Trophoblast cell (in vitro differentiated cells and primary cell): ENCODE measurements at regions not wholly inside any gene's neighbourhood (a gene's known extent, or its start where the extent isn't known, plus 50 kb on each side); places are given as distances from the start of the nearest gene placed in this dataset.

Source experiments
- DNase-seq, 2 donors: peaks; one replicate each; pipeline ENCODE4 v3.0.0-alpha.2; 2016
- H2AFZ ChIP-seq: 2 replicates; pipeline ENCODE4 v1.6.1; 2013; ENCODE audit warnings: low read length, moderate library complexity, mild to moderate bottlenecking; ENCODE audit not compliant: insufficient read depth, poor library complexity
- H2AK5ac ChIP-seq: 2 replicates; pipeline ENCODE4 v1.6.1; 2013; ENCODE audit warnings: mild to moderate bottlenecking, low read length
- H2BK120ac ChIP-seq: 2 replicates; pipeline ENCODE4 v1.6.1; 2013; ENCODE audit warnings: low read length, mild to moderate bottlenecking, moderate library complexity; ENCODE audit not compliant: insufficient read depth, poor library complexity
- H2BK12ac ChIP-seq: 2 replicates; pipeline ENCODE4 v1.6.1; 2013; ENCODE audit warnings: mild to moderate bottlenecking, low read length, moderate library complexity
- H2BK5ac ChIP-seq: 2 replicates; pipeline ENCODE4 v1.6.1; 2013; ENCODE audit warnings: low read length, low read depth, moderate library complexity, mild to moderate bottlenecking; ENCODE audit not compliant: poor library complexity
- H3K14ac ChIP-seq: 2 replicates; pipeline ENCODE4 v1.6.1; 2013; ENCODE audit warnings: mild to moderate bottlenecking, low read length
- H3K18ac ChIP-seq: 2 replicates; pipeline ENCODE4 v1.6.1; 2013; ENCODE audit warnings: mild to moderate bottlenecking, low read length
- H3K23ac ChIP-seq: 2 replicates; pipeline ENCODE4 v1.6.1; 2013; ENCODE audit warnings: low read length
- H3K27ac ChIP-seq: 2 replicates; pipeline ENCODE4 v1.5.1; 2013; ENCODE audit warnings: low read depth, mild to moderate bottlenecking, inconsistent platforms, low read length, moderate library complexity
- H3K27me3 ChIP-seq: 2 replicates; pipeline ENCODE4 v1.6.1; 2013; ENCODE audit warnings: inconsistent platforms, mild to moderate bottlenecking, low read length, moderate library complexity; ENCODE audit not compliant: insufficient read depth
- H3K36me3 ChIP-seq, 2 experiments: 1 replicate in 1 of 2; 2 replicates in 1 of 2; pipeline ENCODE4 v1.6.1; 2013; ENCODE audit warnings: low read length in 2 of 2, mild to moderate bottlenecking in 2 of 2, moderate library complexity in 1 of 2; ENCODE audit not compliant: insufficient read depth in 2 of 2, control insufficient read depth in 1 of 2
- H3K4ac ChIP-seq: 2 replicates; pipeline ENCODE4 v1.6.1; 2013; ENCODE audit warnings: low read depth, mild to moderate bottlenecking, low read length, moderate library complexity
- H3K4me1 ChIP-seq, 2 experiments: 1 replicate in 1 of 2; 2 replicates in 1 of 2; pipeline ENCODE4 v1.6.1; 2013; ENCODE audit warnings: low read length in 2 of 2, mild to moderate bottlenecking in 2 of 2, moderate library complexity in 1 of 2; ENCODE audit not compliant: insufficient read depth in 2 of 2, control insufficient read depth in 1 of 2
- H3K4me2 ChIP-seq: 2 replicates; pipeline ENCODE4 v1.6.1; 2013; ENCODE audit warnings: inconsistent platforms, mild to moderate bottlenecking, low read length, moderate library complexity
- H3K4me3 ChIP-seq: 2 replicates; pipeline ENCODE4 v1.5.1; 2013; ENCODE audit warnings: mild to moderate bottlenecking, low read depth, low read length, inconsistent platforms
- H3K79me1 ChIP-seq: one replicate; pipeline ENCODE4 v1.6.1; 2013; ENCODE audit warnings: low read length
- H3K79me2 ChIP-seq: 2 replicates; pipeline ENCODE4 v1.6.1; 2013; ENCODE audit warnings: low read length, mild to moderate bottlenecking; ENCODE audit not compliant: control insufficient read depth, insufficient read depth, poor library complexity
- H3K9ac ChIP-seq: 2 replicates; pipeline ENCODE4 v1.6.1; 2013; ENCODE audit warnings: mild to moderate bottlenecking, low read length
- H3K9me3 ChIP-seq: 2 replicates; pipeline ENCODE4 v1.6.1; 2013; ENCODE audit warnings: low read depth, mild to moderate bottlenecking, control low read depth, inconsistent platforms, low read length; ENCODE audit not compliant: insufficient read depth
- H4K12ac ChIP-seq: 2 replicates; pipeline ENCODE4 v1.6.1; 2013; ENCODE audit warnings: low read depth, mild to moderate bottlenecking, low read length, moderate library complexity
- H4K8ac ChIP-seq: 2 replicates; pipeline ENCODE4 v1.6.1; 2013; ENCODE audit warnings: low read depth, mild to moderate bottlenecking, low read length, moderate library complexity
- H4K91ac ChIP-seq: one replicate; pipeline ENCODE4 v1.6.1; 2013; ENCODE audit warnings: low read depth, mild to moderate bottlenecking, low read length, moderate library complexity
- WGBS: extraction: QIAGEN DNeasy Blood & Tissue Kit; methylation state at CpG from one replicate; pipeline ENCODE4 v1.1.7; 2013; ENCODE audit warnings: missing lambda C conversion rate; ENCODE audit not compliant: insufficient read length, insufficient coverage; ENCODE audit errors: extremely low coverage; 5-methylcytosine and 5-hydroxymethylcytosine counted together

DNA sequence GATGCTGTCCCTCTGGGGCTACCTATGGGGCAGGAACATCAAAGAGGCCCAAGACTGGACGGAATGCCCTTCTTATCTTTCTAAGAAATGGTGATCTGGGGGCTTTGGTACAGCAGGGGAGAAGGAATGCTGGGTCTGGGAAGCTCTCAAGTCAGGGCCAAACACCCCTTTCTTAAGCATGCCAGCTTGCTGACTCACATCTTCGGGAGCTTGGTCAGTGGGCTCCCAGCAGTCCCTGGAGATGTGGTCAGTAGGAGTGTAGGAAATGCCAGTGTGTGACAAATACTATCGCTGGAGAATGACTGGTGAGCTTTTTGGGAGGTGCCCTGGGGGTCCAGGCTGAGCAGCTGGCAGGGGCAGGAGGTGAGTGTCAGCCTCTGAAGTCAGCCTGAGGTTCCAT lies 105.0 kb upstream of the CDC42EP3 start:
- peaks cover 10% of the 10 kb centered on the region for H3K79me1 ChIP-seq
- no peak overlapping the region for H3K4ac ChIP-seq
- H3K18ac ChIP-seq = no peak overlapping the region
- no peak overlapping the region for H3K9ac ChIP-seq
- no CpG with 5 or more reads among the region's 3 CpGs for WGBS
- no peak overlapping the region for H4K12ac ChIP-seq
- H2BK12ac ChIP-seq = peak overlapping the region; percentile 60
- H3K14ac ChIP-seq = no peak overlapping the region
- H2BK120ac ChIP-seq = no peak overlapping the region
- peak overlapping the region; percentile 38 for H4K91ac ChIP-seq
- H2AK5ac ChIP-seq = no peak overlapping the region
- H3K36me3 ChIP-seq = no peaks in the 10 kb centered on the region
- H2AFZ ChIP-seq = no peak overlapping the region
- no peak overlapping the region for H3K4me2 ChIP-seq
- peaks cover 2% of the 10 kb centered on the region for H3K79me2 ChIP-seq
- H3K27me3 ChIP-seq = no peaks in the 10 kb centered on the region
- H4K8ac ChIP-seq = no peak overlapping the region
- peak in 1 of 2 donors; percentile 27 for DNase-seq
- peak overlapping the region; percentile 28 for H2BK5ac ChIP-seq
- H3K4me3 ChIP-seq = no peak overlapping the region
- no peak overlapping the region for H3K23ac ChIP-seq
- H3K9me3 ChIP-seq = no peaks in the 10 kb centered on the region
- peak overlapping the region; percentile 78 for H3K27ac ChIP-seq
- peaks cover 20 to 31% of the 10 kb centered on the region in 2 experiments for H3K4me1 ChIP-seq

GRCh38 chr2:37779139-37779538 lies 107.7 kb upstream of the CDC42EP3 start:
- H4K12ac ChIP-seq = no peak overlapping the region
- no peak overlapping the region for H2BK120ac ChIP-seq
- H3K79me2 ChIP-seq = no peaks in the 10 kb centered on the region
- no peak overlapping the region for H4K8ac ChIP-seq
- no peak overlapping the region for H2AFZ ChIP-seq
- H3K9me3 ChIP-seq = no peaks in the 10 kb centered on the region
- H2BK12ac ChIP-seq = no peak overlapping the region
- no peak overlapping the region for H3K27ac ChIP-seq
- no peak overlapping the region for H3K4ac ChIP-seq
- peaks cover 2% of the 10 kb centered on the region for H3K79me1 ChIP-seq
- H3K14ac ChIP-seq = no peak overlapping the region
- H4K91ac ChIP-seq = no peak overlapping the region
- no peak overlapping the region for H3K23ac ChIP-seq
- no peaks in the 10 kb centered on the region for H3K36me3 ChIP-seq
- no peak overlapping the region for H3K4me2 ChIP-seq
- DNase-seq = no peak
- H3K27me3 ChIP-seq = no peaks in the 10 kb centered on the region
- WGBS = no CpG with 5 or more reads among the region's 5 CpGs
- peaks cover 15 to 22% of the 10 kb centered on the region in 2 experiments for H3K4me1 ChIP-seq
- H2AK5ac ChIP-seq = no peak overlapping the region
- H3K18ac ChIP-seq = no peak overlapping the region
- H2BK5ac ChIP-seq = no peak overlapping the region
- no peak overlapping the region for H3K9ac ChIP-seq
- no peak overlapping the region for H3K4me3 ChIP-seq

GRCh38 chr2:37779611-37780386 lies 108.4 kb upstream of the CDC42EP3 start:
- WGBS = no CpG with 5 or more reads among the region's 2 CpGs
- H3K9ac ChIP-seq = no peak overlapping the region
- no peak overlapping the region for H3K23ac ChIP-seq
- H3K14ac ChIP-seq = no peak overlapping the region
- H3K4me3 ChIP-seq = no peak overlapping the region
- no peak overlapping the region for H4K8ac ChIP-seq
- H3K79me2 ChIP-seq = no peaks in the 10 kb centered on the region
- no peaks in the 10 kb centered on the region for H3K9me3 ChIP-seq
- H3K36me3 ChIP-seq = no peaks in the 10 kb centered on the region
- no peak overlapping the region for H2BK120ac ChIP-seq
- H3K4ac ChIP-seq = no peak overlapping the region
- H2BK12ac ChIP-seq = peak overlapping the region; percentile 72
- no peak for DNase-seq
- no peak overlapping the region for H2AK5ac ChIP-seq
- H3K4me2 ChIP-seq = no peak overlapping the region
- no peak overlapping the region for H2BK5ac ChIP-seq
- H3K79me1 ChIP-seq = peaks cover 2% of the 10 kb centered on the region
- H3K27ac ChIP-seq = no peak overlapping the region
- H4K12ac ChIP-seq = no peak overlapping the region
- no peak overlapping the region for H2AFZ ChIP-seq
- H3K18ac ChIP-seq = no peak overlapping the region
- no peak overlapping the region for H4K91ac ChIP-seq
- no peaks in the 10 kb centered on the region for H3K27me3 ChIP-seq
- H3K4me1 ChIP-seq = peaks cover 17 to 21% of the 10 kb centered on the region in 2 experiments

DNA sequence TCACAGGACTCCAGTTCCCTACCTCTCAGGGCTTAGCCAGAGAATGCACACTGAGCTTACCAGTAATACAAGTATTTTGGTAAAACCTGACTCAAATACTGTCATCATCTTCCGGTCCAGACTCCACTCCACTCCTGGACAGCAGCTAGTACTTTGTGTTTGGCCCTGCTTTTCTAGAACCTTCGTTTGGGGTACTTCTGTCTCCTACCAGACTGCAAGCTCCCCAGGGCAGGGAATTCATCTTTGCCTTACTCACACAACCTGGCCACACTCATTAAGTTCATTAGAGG lies 108.9 kb upstream of the CDC42EP3 start:
- Histone ChIP-seq H3K27ac (no peak overlapping the region), H3K18ac (no peak overlapping the region), H3K79me1 (peaks cover 2% of the 10 kb centered on the region), H3K79me2 (no peaks in the 10 kb centered on the region), H3K9ac (no peak overlapping the region), H3K4me1 (peaks cover 15 to 16% of the 10 kb centered on the region in 2 experiments), H3K9me3 (no peaks in the 10 kb centered on the region), H2BK5ac (no peak overlapping the region), H4K12ac (no peak overlapping the region), H3K14ac (peak overlapping the region; percentile 13), H3K27me3 (no peaks in the 10 kb centered on the region), H2BK120ac (no peak overlapping the region), H3K23ac (no peak overlapping the region), H2AFZ (peak overlapping the region; percentile 20), H2AK5ac (no peak overlapping the region), H3K4ac (no peak overlapping the region), H3K4me3 (no peak overlapping the region), H3K36me3 (no peaks in the 10 kb centered on the region), H4K8ac (no peak overlapping the region), H4K91ac (no peak overlapping the region), H3K4me2 (no peak overlapping the region), H2BK12ac (peak overlapping the region; percentile 72)
- WGBS = no CpG with 5 or more reads among the region's 2 CpGs
- no peak for DNase-seq
